HepG2 (cell line): ENCODE measurements at regions not wholly inside any gene's neighbourhood (a gene's known extent, or its start where the extent isn't known, plus 50 kb on each side); places are given as distances from the start of the nearest gene placed in this dataset.

Experiments
- ATAC-seq: fragments of 200-7000 bp; cut with Tn5 transposase; 3 replicates; pipeline ENCODE4 v1.9.1; 2020; ENCODE audit warnings: mild to moderate bottlenecking, moderate library complexity
- BruUV-seq: library from RNA; stranded (reverse); fragments of 400-500 nt; replicated peaks from 2 replicates; lab custom pipeline; 2021; lab: Mats Ljungman, UMichigan
- CTCF ChIA-PET: fragments of 300-600 bp; formaldehyde crosslinking; extraction: SDS; loops from one replicate; lab custom pipeline; 2021; ENCODE audit warnings: low total read pairs, inconsistent platforms, low intra/inter-chr PET ratio; lab: Yijun Ruan, JAX
- POLR2A ChIA-PET: fragments of 350-600 bp; sonication (Branson Sonifier 250); formaldehyde crosslinking; loops from one replicate; lab custom pipeline; 2020; ENCODE audit warnings: antibody characterized with exemption, inconsistent platforms; lab: Yijun Ruan, JAX
- DNase-seq: peaks from one replicate; pipeline ENCODE4 v3.0.0-alpha.2; 2015; ENCODE audit warnings: low spot score
- FAIRE-seq: peaks from 3 replicates; lab custom pipeline; 2011; peaks lifted over from hg19 to GRCh38; lab: Jason Lieb, UNC
- H2AFZ ChIP-seq: one replicate; pipeline ENCODE4 v1.6.1; 2011; ENCODE audit warnings: low read length, inconsistent platforms
- H3K27ac ChIP-seq: fragments of 300-600 bp; 3 replicates; pipeline ENCODE4 v1.8.0; 2011; ENCODE audit warnings: mixed run types, mild to moderate bottlenecking, mixed read lengths, low read length, inconsistent platforms; ENCODE audit not compliant: insufficient read depth; ENCODE audit errors: extremely low read length
- H3K27me3 ChIP-seq, 2 experiments: fragments of 200-600 bp in 1 of 2; 2 replicates in 1 of 2; 3 replicates in 1 of 2; pipeline versions ENCODE4 v1.6.0 to v1.8.0; 2011; ENCODE audit warnings: low read length in 2 of 2, mild to moderate bottlenecking in 2 of 2, moderate library complexity in 2 of 2, inconsistent platforms in 1 of 2; ENCODE audit not compliant: insufficient read depth in 2 of 2, control insufficient read depth in 1 of 2
- H3K36me3 ChIP-seq, 2 experiments: fragments of 200-600 bp in 1 of 2; replicated peaks in 1 of 2; 2 replicates in 1 of 2; 3 replicates in 1 of 2; pipeline versions ENCODE4 v1.5.1 to v1.8.0; 2011; ENCODE audit warnings: low read length in 2 of 2, inconsistent platforms in 1 of 2; ENCODE audit not compliant: insufficient read depth in 2 of 2, control insufficient read depth in 1 of 2
- H3K4me1 ChIP-seq: 2 replicates; pipeline ENCODE4 v1.5.1; 2012; ENCODE audit warnings: low read length, inconsistent platforms; ENCODE audit not compliant: insufficient read depth
- H3K4me2 ChIP-seq: 2 replicates; pipeline ENCODE4 v1.6.0; 2011; ENCODE audit warnings: low read depth, low read length, inconsistent platforms
- H3K4me3 ChIP-seq, 3 experiments: fragments of 200-600 bp in 1 of 3; sonication (generic), shearing (Covaris generic) in 1 of 3; replicated peaks in 1 of 3; 2 replicates each; pipeline ENCODE4 v1.5.1; 2011 to 2016; ENCODE audit warnings: low read length in 3 of 3, inconsistent platforms in 2 of 3, low read depth in 2 of 3, mild to moderate bottlenecking in 2 of 3, control low read depth in 1 of 3, mixed read lengths in 1 of 3; ENCODE audit not compliant: insufficient read depth in 1 of 3
- H3K79me2 ChIP-seq: one replicate; pipeline ENCODE4 v1.6.1; 2011; ENCODE audit warnings: low read length, inconsistent platforms; ENCODE audit not compliant: insufficient read depth
- H3K9ac ChIP-seq: 2 replicates; pipeline ENCODE4 v1.6.0; 2011; ENCODE audit warnings: mild to moderate bottlenecking, low read depth, low read length, inconsistent platforms; ENCODE audit not compliant: insufficient read depth
- H3K9me3 ChIP-seq: 2 replicates; pipeline ENCODE4 v1.5.1; 2012; ENCODE audit warnings: mild to moderate bottlenecking, low read length
- H4K20me1 ChIP-seq: 2 replicates; pipeline ENCODE4 v1.6.0; 2011; ENCODE audit warnings: inconsistent platforms, mild to moderate bottlenecking, low read length, moderate library complexity; ENCODE audit not compliant: insufficient read depth
- CC2D1A ChIP-seq: sonication (generic); formaldehyde crosslinking; IDR thresholded peaks from 2 replicates; pipeline ENCODE4 v1.8.1; 2023; ENCODE audit warnings: mild to moderate bottlenecking, missing genetic modification reagents
- HIVEP1 ChIP-seq: sonication (generic); formaldehyde crosslinking; IDR thresholded peaks from 2 replicates; pipeline ENCODE4 v1.4.0; 2020; ENCODE audit warnings: mild to moderate bottlenecking, missing genetic modification reagents
- MXI1 ChIP-seq: IDR thresholded peaks from 3 replicates; pipeline ENCODE4 v1.6.1; 2012; ENCODE audit warnings: low read depth, low read length, inconsistent platforms, borderline replicate concordance
- NFYC ChIP-seq: IDR thresholded peaks from 2 replicates; pipeline ENCODE4 v1.6.1; 2016; ENCODE audit warnings: missing genetic modification reagents, missing compliant biosample characterization
- NR2F6 ChIP-seq, 2 experiments: IDR thresholded peaks; 2 replicates each; pipeline ENCODE4 v1.6.1; 2016; ENCODE audit warnings: antibody characterized with exemption in 1 of 2, mild to moderate bottlenecking in 1 of 2
- ONECUT2 ChIP-seq: sonication (generic); formaldehyde crosslinking; IDR thresholded peaks from 2 replicates; pipeline ENCODE4 v1.4.0; 2020; ENCODE audit warnings: missing genetic modification reagents
- SCMH1 ChIP-seq: sonication (generic); formaldehyde crosslinking; IDR thresholded peaks from 2 replicates; pipeline ENCODE4 v1.9.0; 2021; ENCODE audit warnings: missing genetic modification reagents, mild to moderate bottlenecking, borderline replicate concordance
- U2AF2 ChIP-seq: fragments of 200-400 bp; formaldehyde crosslinking; IDR thresholded peaks from 2 replicates; pipeline ENCODE4 v1.6.1; 2017; ENCODE audit warnings: low read depth, mild to moderate bottlenecking, low read length
- ZBTB8A ChIP-seq: sonication (generic); formaldehyde crosslinking; IDR thresholded peaks from 2 replicates; pipeline ENCODE4 v1.4.0; 2020; ENCODE audit warnings: mild to moderate bottlenecking, low read depth, missing genetic modification reagents, borderline replicate concordance
- ZFP62 ChIP-seq: sonication (generic); formaldehyde crosslinking; IDR thresholded peaks from 2 replicates; pipeline ENCODE4 v1.4.0; 2020; ENCODE audit warnings: missing genetic modification reagents
- ZFP90 ChIP-seq: sonication (generic); formaldehyde crosslinking; IDR thresholded peaks from 2 replicates; pipeline ENCODE4 v1.8.0; 2022; ENCODE audit warnings: missing genetic modification reagents, mild to moderate bottlenecking, inconsistent platforms, borderline replicate concordance
- ZNF44 ChIP-seq: sonication (generic); formaldehyde crosslinking; IDR thresholded peaks from 2 replicates; pipeline ENCODE4 v1.5.1; 2020; ENCODE audit warnings: mild to moderate bottlenecking, missing genetic modification reagents
- ZNF674 ChIP-seq: sonication (generic); formaldehyde crosslinking; IDR thresholded peaks from 2 replicates; pipeline ENCODE4 v1.5.0; 2020; ENCODE audit warnings: low read depth, mild to moderate bottlenecking, missing genetic modification reagents
- ZNF7 ChIP-seq: IDR thresholded peaks from 2 replicates; pipeline ENCODE4 v1.6.1; 2016; ENCODE audit warnings: missing biosample characterization, missing genetic modification reagents
- ZNF720 ChIP-seq: sonication (generic); formaldehyde crosslinking; IDR thresholded peaks from 2 replicates; pipeline ENCODE4 v1.4.0; 2020; ENCODE audit warnings: missing genetic modification reagents
- ZNF792 ChIP-seq: IDR thresholded peaks from 2 replicates; pipeline ENCODE4 v1.6.1; 2016
- ZNF850 ChIP-seq: sonication (generic); formaldehyde crosslinking; conservative IDR thresholded peaks from 2 replicates; pipeline ENCODE4 v1.9.0; 2021; ENCODE audit warnings: mild to moderate bottlenecking, missing genetic modification reagents
- WGBS: methylation state at CpG from one replicate; pipeline ENCODE4 v1.1.6; 2017; ENCODE audit warnings: low lambda C conversion rate; 5-methylcytosine and 5-hydroxymethylcytosine counted together
- in situ Hi-C: cut with HindIII; loops from 2 replicates; pipeline ENCODE4 v1.10.0; 2017; ENCODE audit warnings: low pct_unique_long_range_greater_than_20kb; ENCODE audit not compliant: extremely low pct_ligation_motif_present
- intact Hi-C: fragments of 100-400 bp; cut with micrococcal nuclease; formaldehyde crosslinking; loops from one replicate; pipeline ENCODE4 v1.10.0; 2022; ENCODE audit not compliant: unreplicated experiment
- TF ChIP-seq, protein P1 (sequence below): sonication (generic); formaldehyde crosslinking; IDR thresholded peaks from 2 replicates; pipeline ENCODE4 v1.8.0; 2022; ENCODE audit warnings: low read depth, missing genetic modification reagents
- TF ChIP-seq, protein P2 (sequence below): sonication (generic); formaldehyde crosslinking; IDR thresholded peaks from 2 replicates; pipeline ENCODE4 v1.4.0; 2020; ENCODE audit warnings: missing genetic modification reagents

DNA sequence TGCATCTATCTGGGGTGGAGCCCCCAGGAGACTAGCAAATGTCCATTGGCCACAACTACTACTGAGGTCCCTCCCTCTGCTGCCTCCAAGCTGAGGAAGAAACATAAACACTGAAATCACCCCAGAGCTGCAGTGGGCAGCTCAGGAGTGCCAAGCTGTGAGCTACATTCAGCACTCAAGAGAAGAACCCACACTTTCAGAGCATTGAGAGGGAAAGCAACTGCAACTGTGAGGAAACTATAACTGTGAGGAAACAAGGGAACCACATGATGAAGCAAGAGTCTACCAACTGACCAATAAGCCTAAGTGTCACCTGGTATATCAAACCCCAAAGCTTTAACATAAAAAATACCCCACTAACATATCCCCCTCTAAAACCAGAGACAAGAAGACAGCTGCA is 373.5 kb upstream of the TACR3 start:
- H3K4me1 ChIP-seq, result no peaks in the 10 kb centered on the region
- H3K36me3 ChIP-seq, result no peaks in the 10 kb centered on the region
- DNase-seq, result no peak
- TF ChIP-seq, protein P1, sequence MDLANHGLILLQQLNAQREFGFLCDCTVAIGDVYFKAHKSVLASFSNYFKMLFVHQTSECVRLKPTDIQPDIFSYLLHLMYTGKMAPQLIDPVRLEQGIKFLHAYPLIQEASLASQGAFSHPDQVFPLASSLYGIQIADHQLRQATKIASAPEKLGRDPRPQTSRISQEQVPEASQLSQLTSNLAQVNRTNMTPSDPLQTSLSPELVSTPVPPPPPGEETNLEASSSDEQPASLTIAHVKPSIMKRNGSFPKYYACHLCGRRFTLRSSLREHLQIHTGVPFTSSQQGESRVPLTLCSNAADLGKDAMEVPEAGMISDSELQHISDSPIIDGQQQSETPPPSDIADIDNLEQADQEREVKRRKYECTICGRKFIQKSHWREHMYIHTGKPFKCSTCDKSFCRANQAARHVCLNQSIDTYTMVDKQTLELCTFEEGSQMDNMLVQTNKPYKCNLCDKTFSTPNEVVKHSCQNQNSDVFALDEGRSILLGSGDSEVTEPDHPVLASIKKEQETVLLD (CRISPR knock-in tag), result no peak
- TF ChIP-seq SCMH1 (CRISPR knock-in tag), result no peak
- no peak for TF ChIP-seq NFYC
- FAIRE-seq, result no peak
- ChIA-PET CTCF (no interaction called here), POLR2A (no interaction called here)
- intact Hi-C loops, result no loop called here
- no peaks in the 10 kb centered on the region for H3K79me2 ChIP-seq
- no peak for ATAC-seq
- BruUV-seq, result no TSS peak
- H2AFZ ChIP-seq, result no peak overlapping the region
- H3K9ac ChIP-seq, result no peak overlapping the region
- H3K27me3 ChIP-seq, result no peaks in the 10 kb centered on the region
- H3K9me3 ChIP-seq, result peaks cover 72% of the 10 kb centered on the region
- no peak overlapping the region for H3K27ac ChIP-seq
- in situ Hi-C loops, result no loop called here
- H3K4me2 ChIP-seq, result no peak overlapping the region
- H4K20me1 ChIP-seq, result no peaks in the 10 kb centered on the region
- H3K4me3 ChIP-seq, result no peak overlapping the region

DNA sequence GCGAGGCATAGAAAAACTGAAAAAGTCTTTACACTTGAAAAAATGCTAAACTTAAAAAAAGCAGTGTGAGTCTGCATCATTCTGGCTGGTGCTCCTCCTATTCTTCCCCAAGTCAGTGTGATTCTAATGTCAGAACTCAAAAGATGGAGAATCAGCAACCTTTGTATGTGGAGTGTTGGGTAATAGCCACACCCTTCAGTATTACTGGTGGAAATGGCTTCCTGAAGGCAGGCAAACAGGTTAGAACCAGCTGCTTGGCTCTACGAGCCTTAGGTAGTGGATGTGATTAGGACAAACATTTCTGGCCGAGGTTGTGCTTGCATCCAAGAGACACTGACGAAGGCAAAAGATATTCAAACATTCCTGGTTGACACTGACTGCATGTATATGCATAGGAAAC is 353.4 kb upstream of the TACR3 start:
- H3K27me3 ChIP-seq, result no peaks in the 10 kb centered on the region
- H3K4me3 ChIP-seq, result no peak overlapping the region
- H3K36me3 ChIP-seq, result no peaks in the 10 kb centered on the region
- DNase-seq (no peak), FAIRE-seq (no peak), ATAC-seq (no peak)
- no peaks in the 10 kb centered on the region for H3K4me1 ChIP-seq
- 2% methylated on average over 4 of the region's 4 CpGs for WGBS
- in situ Hi-C loops (no loop called here), intact Hi-C loops (no loop called here)
- H3K4me2 ChIP-seq, result no peak overlapping the region
- ChIA-PET CTCF (no interaction called here), POLR2A (no interaction called here)
- H3K9ac ChIP-seq, result no peak overlapping the region
- no peak overlapping the region for H2AFZ ChIP-seq
- no peak overlapping the region for H3K27ac ChIP-seq
- H3K79me2 ChIP-seq, result no peaks in the 10 kb centered on the region
- no TSS peak for BruUV-seq
- no peaks in the 10 kb centered on the region for H3K9me3 ChIP-seq
- H4K20me1 ChIP-seq, result no peaks in the 10 kb centered on the region
- TF ChIP-seq ZFP62 (CRISPR knock-in tag), result no peak
- TF ChIP-seq MXI1, result no peak
- TF ChIP-seq ZNF850 (CRISPR knock-in tag), result no peak
- TF ChIP-seq ZNF792, result no peak
- TF ChIP-seq CC2D1A, result no peak
- TF ChIP-seq, protein P2, sequence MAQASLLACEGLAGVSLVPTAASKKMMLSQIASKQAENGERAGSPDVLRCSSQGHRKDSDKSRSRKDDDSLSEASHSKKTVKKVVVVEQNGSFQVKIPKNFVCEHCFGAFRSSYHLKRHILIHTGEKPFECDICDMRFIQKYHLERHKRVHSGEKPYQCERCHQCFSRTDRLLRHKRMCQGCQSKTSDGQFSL (CRISPR knock-in tag), result no peak
- no peak for TF ChIP-seq ZNF674 (CRISPR knock-in tag)
- no peak for TF ChIP-seq NR2F6 (IDR thresholded peaks at IDR 0.05)
- TF ChIP-seq NR2F6 (CRISPR knock-in tag; IDR thresholded peaks at IDR 0.05), result no peak
- TF ChIP-seq ZNF44 (CRISPR knock-in tag), result no peak
- TF ChIP-seq ZNF720, result no peak
- TF ChIP-seq HIVEP1 (CRISPR knock-in tag), result no peak
- TF ChIP-seq ZBTB8A (CRISPR knock-in tag), result no peak
- no peak for TF ChIP-seq ZFP90 (CRISPR knock-in tag)
- no peak for TF ChIP-seq ONECUT2 (CRISPR knock-in tag)
- no peak for TF ChIP-seq ZNF7 (CRISPR knock-in tag)
- TF ChIP-seq U2AF2, result no peak
